ENCODE measurements at regions not wholly inside any gene's neighbourhood (a gene's known extent, or its start where the extent isn't known, plus 50 kb on each side); places are given as distances from the start of the nearest gene placed in this dataset.

GRCh38 chr12:131389054-131390013 lies 321.6 kb upstream of the SFSWAP start:
- TF ChIP-seq ELK1 (CRISPR knock-in tag; IDR thresholded peaks at IDR 0.05) (no peak), DACH1 (IDR thresholded peaks at IDR 0.05; ENCODE audit: partially characterized antibody) (no peak), JUND (IDR thresholded peaks at IDR 0.05; ENCODE audit: borderline replicate concordance, low read depth, low read length) (no peak), JUND (tag; IDR thresholded peaks at IDR 0.05; ENCODE audit: borderline replicate concordance, low read depth, low read length) (no peak), ZNF766 (CRISPR knock-in tag; conservative IDR thresholded peaks at IDR 0.05) (no peak), CUX1 (CRISPR knock-in tag; IDR thresholded peaks at IDR 0.05) (no peak), E2F4 (CRISPR knock-in tag; IDR thresholded peaks at IDR 0.05; ENCODE audit: low read depth) (no peak)
